PFSK-1 (cell line): ENCODE measurements at regions not wholly inside any gene's neighbourhood (a gene's known extent, or its start where the extent isn't known, plus 50 kb on each side); places are given as distances from the start of the nearest gene placed in this dataset.

ENCODE experiments used
- FOXP2 ChIP-seq: optimal IDR thresholded peaks from 2 replicates; pipeline ENCODE3; 2011; ENCODE audit warnings: borderline replicate concordance, control low read depth, inconsistent platforms; ENCODE audit not compliant: insufficient read depth; ENCODE audit errors: extremely low read length, extremely low read depth
- POLR2AphosphoS5 ChIP-seq: IDR thresholded peaks from 2 replicates; pipeline ENCODE4 v1.6.1; 2012; ENCODE audit warnings: low read depth, mild to moderate bottlenecking, control low read depth, low read length, moderate library complexity
- REST ChIP-seq, 2 experiments: IDR thresholded peaks; 2 replicates each; pipeline versions ENCODE4 v1.6.1 to v1.8.0; 2011 to 2012; ENCODE audit warnings: low read depth in 2 of 2, low read length in 2 of 2, control low read depth in 1 of 2, inconsistent platforms in 1 of 2, mild to moderate bottlenecking in 1 of 2, moderate library complexity in 1 of 2; ENCODE audit not compliant: insufficient read depth in 1 of 2
- SIN3A ChIP-seq: IDR thresholded peaks from 2 replicates; pipeline ENCODE4 v1.6.1; 2012; ENCODE audit warnings: mild to moderate bottlenecking, low read length, moderate library complexity, borderline replicate concordance; ENCODE audit not compliant: insufficient read depth
- TAF1 ChIP-seq: IDR thresholded peaks from 2 replicates; pipeline ENCODE4 v1.6.1; 2012; ENCODE audit warnings: low read length, control low read depth, borderline replicate concordance; ENCODE audit not compliant: insufficient read depth

- TF ChIP-seq FOXP2 (no peak), REST (IDR thresholded peaks at IDR 0.05; ENCODE audit: insufficient read depth in 1 of 2, low read depth in 2 of 2, low read length in 2 of 2) (no peak)
These were observed 315.8 kb upstream of the USP24 start for GRCh38 chr1:55530749-55531478.

- TF ChIP-seq FOXP2, result no peak
These were observed 313.9 kb upstream of the USP24 start for GRCh38 chr1:55529017-55529416.

GRCh38 chr1:55527831-55528230 lies 312.7 kb upstream of the USP24 start:
- TF ChIP-seq POLR2AphosphoS5 (no peak), REST (IDR thresholded peaks at IDR 0.05; ENCODE audit: insufficient read depth in 1 of 2, low read depth in 2 of 2, low read length in 2 of 2) (no peak), FOXP2 (no peak), SIN3A (no peak), TAF1 (no peak)

GRCh38 chr1:55526716-55527115 lies 311.6 kb upstream of the USP24 start:
- TF ChIP-seq SIN3A, result no peak
- TF ChIP-seq REST (IDR thresholded peaks at IDR 0.05; ENCODE audit: insufficient read depth in 1 of 2, low read depth in 2 of 2, low read length in 2 of 2), result no peak
- no peak for TF ChIP-seq TAF1

- TF ChIP-seq SIN3A, result no peak
These were observed 308.8 kb upstream of the USP24 start for GRCh38 chr1:55524006-55524405.

- TF ChIP-seq SIN3A (no peak), TAF1 (no peak), FOXP2 (no peak), POLR2AphosphoS5 (no peak), REST (IDR thresholded peaks at IDR 0.05; ENCODE audit: insufficient read depth in 1 of 2, low read depth in 2 of 2, low read length in 2 of 2) (no peak)
These were observed 307.8 kb upstream of the USP24 start for GRCh38 chr1:55522982-55523381.
